Testis (tissue), 2 donors: ENCODE measurements at regions not wholly inside any gene's neighbourhood (a gene's known extent, or its start where the extent isn't known, plus 50 kb on each side); places are given as distances from the start of the nearest gene placed in this dataset.
"Not testable (repeated sequence)": the region's sequence is repeated elsewhere in the genome, so short reads cannot be mapped to it uniquely, and the experiment has no call there.

Source experiments
- CTCF ChIP-seq, 3 experiments: fragments of 450-650 bp in 2 of 3; fragments of 200-600 bp in 1 of 3; sonication (generic) in 1 of 3; IDR thresholded peaks; one replicate each; pipeline ENCODE4 v1.5.1; 2016 to 2019; ENCODE audit warnings: antibody characterized with exemption in 3 of 3, mild to moderate bottlenecking in 2 of 3, moderate library complexity in 1 of 3
- POLR2A ChIP-seq: fragments of 450-650 bp; IDR thresholded peaks from one replicate; pipeline ENCODE4 v1.6.1; 2017; ENCODE audit warnings: antibody characterized with exemption, mild to moderate bottlenecking, moderate library complexity

GRCh38 chr11:67938371-67938770, 65.5 kb downstream of the UNC93B1 start:
- not testable (repeated sequence) for TF ChIP-seq CTCF (IDR thresholded peaks at IDR 0.05); POLR2A
